HepG2 (cell line): ENCODE measurements at regions not wholly inside any gene's neighbourhood (a gene's known extent, or its start where the extent isn't known, plus 50 kb on each side); places are given as distances from the start of the nearest gene placed in this dataset.
A peak's percentile ranks its signal among the peaks of the same experiment; 100 is the strongest.

Source experiments
- ATAC-seq: fragments of 200-7000 bp; cut with Tn5 transposase; 3 replicates; pipeline ENCODE4 v1.9.1; 2020; ENCODE audit warnings: mild to moderate bottlenecking, moderate library complexity
- BruUV-seq: library from RNA; stranded (reverse); fragments of 400-500 nt; replicated peaks from 2 replicates; lab custom pipeline; 2021; lab: Mats Ljungman, UMichigan
- CTCF ChIA-PET: fragments of 300-600 bp; formaldehyde crosslinking; extraction: SDS; loops from one replicate; lab custom pipeline; 2021; ENCODE audit warnings: low total read pairs, inconsistent platforms, low intra/inter-chr PET ratio; lab: Yijun Ruan, JAX
- POLR2A ChIA-PET: fragments of 350-600 bp; sonication (Branson Sonifier 250); formaldehyde crosslinking; loops from one replicate; lab custom pipeline; 2020; ENCODE audit warnings: antibody characterized with exemption, inconsistent platforms; lab: Yijun Ruan, JAX
- DNase-seq: peaks from one replicate; pipeline ENCODE4 v3.0.0-alpha.2; 2015; ENCODE audit warnings: low spot score
- FAIRE-seq: peaks from 3 replicates; lab custom pipeline; 2011; peaks lifted over from hg19 to GRCh38; lab: Jason Lieb, UNC
- H2AFZ ChIP-seq: one replicate; pipeline ENCODE4 v1.6.1; 2011; ENCODE audit warnings: low read length, inconsistent platforms
- H3K27ac ChIP-seq: fragments of 300-600 bp; 3 replicates; pipeline ENCODE4 v1.8.0; 2011; ENCODE audit warnings: mixed run types, mild to moderate bottlenecking, mixed read lengths, low read length, inconsistent platforms; ENCODE audit not compliant: insufficient read depth; ENCODE audit errors: extremely low read length
- H3K27me3 ChIP-seq, 2 experiments: fragments of 200-600 bp in 1 of 2; 2 replicates in 1 of 2; 3 replicates in 1 of 2; pipeline versions ENCODE4 v1.6.0 to v1.8.0; 2011; ENCODE audit warnings: low read length in 2 of 2, mild to moderate bottlenecking in 2 of 2, moderate library complexity in 2 of 2, inconsistent platforms in 1 of 2; ENCODE audit not compliant: insufficient read depth in 2 of 2, control insufficient read depth in 1 of 2
- H3K36me3 ChIP-seq, 2 experiments: fragments of 200-600 bp in 1 of 2; replicated peaks in 1 of 2; 2 replicates in 1 of 2; 3 replicates in 1 of 2; pipeline versions ENCODE4 v1.5.1 to v1.8.0; 2011; ENCODE audit warnings: low read length in 2 of 2, inconsistent platforms in 1 of 2; ENCODE audit not compliant: insufficient read depth in 2 of 2, control insufficient read depth in 1 of 2
- H3K4me1 ChIP-seq: 2 replicates; pipeline ENCODE4 v1.5.1; 2012; ENCODE audit warnings: low read length, inconsistent platforms; ENCODE audit not compliant: insufficient read depth
- H3K4me2 ChIP-seq: 2 replicates; pipeline ENCODE4 v1.6.0; 2011; ENCODE audit warnings: low read depth, low read length, inconsistent platforms
- H3K4me3 ChIP-seq, 3 experiments: fragments of 200-600 bp in 1 of 3; sonication (generic), shearing (Covaris generic) in 1 of 3; replicated peaks in 1 of 3; 2 replicates each; pipeline ENCODE4 v1.5.1; 2011 to 2016; ENCODE audit warnings: low read length in 3 of 3, inconsistent platforms in 2 of 3, low read depth in 2 of 3, mild to moderate bottlenecking in 2 of 3, control low read depth in 1 of 3, mixed read lengths in 1 of 3; ENCODE audit not compliant: insufficient read depth in 1 of 3
- H3K79me2 ChIP-seq: one replicate; pipeline ENCODE4 v1.6.1; 2011; ENCODE audit warnings: low read length, inconsistent platforms; ENCODE audit not compliant: insufficient read depth
- H3K9ac ChIP-seq: 2 replicates; pipeline ENCODE4 v1.6.0; 2011; ENCODE audit warnings: mild to moderate bottlenecking, low read depth, low read length, inconsistent platforms; ENCODE audit not compliant: insufficient read depth
- H3K9me3 ChIP-seq: 2 replicates; pipeline ENCODE4 v1.5.1; 2012; ENCODE audit warnings: mild to moderate bottlenecking, low read length
- H4K20me1 ChIP-seq: 2 replicates; pipeline ENCODE4 v1.6.0; 2011; ENCODE audit warnings: inconsistent platforms, mild to moderate bottlenecking, low read length, moderate library complexity; ENCODE audit not compliant: insufficient read depth
- ATAD3A ChIP-seq: sonication (generic); formaldehyde crosslinking; IDR thresholded peaks from 2 replicates; pipeline ENCODE4 v1.4.0; 2020; ENCODE audit warnings: missing genetic modification reagents
- MIER2 ChIP-seq: IDR thresholded peaks from 2 replicates; pipeline ENCODE4 v1.6.1; 2016; ENCODE audit warnings: missing biosample characterization, missing genetic modification reagents
- NFE2L2 ChIP-seq: fragments of 150-350 bp; IDR thresholded peaks from 2 replicates; pipeline ENCODE4 v1.6.1; 2014; ENCODE audit warnings: low read length
- STAG1 ChIP-seq: sonication (generic); formaldehyde crosslinking; IDR thresholded peaks from 2 replicates; pipeline ENCODE4 v1.4.0; 2020; ENCODE audit warnings: missing genetic modification reagents
- ZNF543 ChIP-seq: sonication (generic); formaldehyde crosslinking; IDR thresholded peaks from 2 replicates; pipeline ENCODE4 v1.4.0; 2020; ENCODE audit warnings: mild to moderate bottlenecking, missing genetic modification reagents
- ZNF563 ChIP-seq: sonication (generic); formaldehyde crosslinking; IDR thresholded peaks from 2 replicates; pipeline ENCODE4 v1.8.0; 2022; ENCODE audit warnings: mild to moderate bottlenecking, moderate library complexity, missing genetic modification reagents
- ZNF878 ChIP-seq: sonication (generic); formaldehyde crosslinking; IDR thresholded peaks from 2 replicates; pipeline ENCODE4 v1.8.1; 2023; ENCODE audit warnings: mild to moderate bottlenecking, missing genetic modification reagents, moderate library complexity
- WGBS: methylation state at CpG from one replicate; pipeline ENCODE4 v1.1.6; 2017; ENCODE audit warnings: low lambda C conversion rate; 5-methylcytosine and 5-hydroxymethylcytosine counted together
- in situ Hi-C: cut with HindIII; loops from 2 replicates; pipeline ENCODE4 v1.10.0; 2017; ENCODE audit warnings: low pct_unique_long_range_greater_than_20kb; ENCODE audit not compliant: extremely low pct_ligation_motif_present
- intact Hi-C: fragments of 100-400 bp; cut with micrococcal nuclease; formaldehyde crosslinking; loops from one replicate; pipeline ENCODE4 v1.10.0; 2022; ENCODE audit not compliant: unreplicated experiment
- TF ChIP-seq, protein P1 (sequence below): sonication (generic); formaldehyde crosslinking; IDR thresholded peaks from 2 replicates; pipeline ENCODE4 v1.5.0; 2020; ENCODE audit warnings: mild to moderate bottlenecking, missing genetic modification reagents, moderate library complexity

GRCh38 chr2:54052825-54053718 lies 62.3 kb upstream of the ACYP2 start:
- in situ Hi-C loops: no loop called here
- Histone ChIP-seq H3K27ac (no peak overlapping the region), H3K9ac (no peak overlapping the region), H2AFZ (no peak overlapping the region), H3K9me3 (no peaks in the 10 kb centered on the region), H3K4me2 (no peak overlapping the region), H3K27me3 (no peaks in the 10 kb centered on the region), H3K4me1 (peaks cover 20% of the 10 kb centered on the region), H3K4me3 (no peak overlapping the region), H4K20me1 (no peaks in the 10 kb centered on the region), H3K79me2 (no peaks in the 10 kb centered on the region), H3K36me3 (no peaks in the 10 kb centered on the region)
- TF ChIP-seq ATAD3A (CRISPR knock-in tag) (no peak), STAG1 (CRISPR knock-in tag) (peak; percentile 45)
- TF ChIP-seq, protein P1, sequence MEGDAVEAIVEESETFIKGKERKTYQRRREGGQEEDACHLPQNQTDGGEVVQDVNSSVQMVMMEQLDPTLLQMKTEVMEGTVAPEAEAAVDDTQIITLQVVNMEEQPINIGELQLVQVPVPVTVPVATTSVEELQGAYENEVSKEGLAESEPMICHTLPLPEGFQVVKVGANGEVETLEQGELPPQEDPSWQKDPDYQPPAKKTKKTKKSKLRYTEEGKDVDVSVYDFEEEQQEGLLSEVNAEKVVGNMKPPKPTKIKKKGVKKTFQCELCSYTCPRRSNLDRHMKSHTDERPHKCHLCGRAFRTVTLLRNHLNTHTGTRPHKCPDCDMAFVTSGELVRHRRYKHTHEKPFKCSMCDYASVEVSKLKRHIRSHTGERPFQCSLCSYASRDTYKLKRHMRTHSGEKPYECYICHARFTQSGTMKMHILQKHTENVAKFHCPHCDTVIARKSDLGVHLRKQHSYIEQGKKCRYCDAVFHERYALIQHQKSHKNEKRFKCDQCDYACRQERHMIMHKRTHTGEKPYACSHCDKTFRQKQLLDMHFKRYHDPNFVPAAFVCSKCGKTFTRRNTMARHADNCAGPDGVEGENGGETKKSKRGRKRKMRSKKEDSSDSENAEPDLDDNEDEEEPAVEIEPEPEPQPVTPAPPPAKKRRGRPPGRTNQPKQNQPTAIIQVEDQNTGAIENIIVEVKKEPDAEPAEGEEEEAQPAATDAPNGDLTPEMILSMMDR (CRISPR knock-in tag): peak; percentile 33; the same call in 1 of the 2 replicates
- ChIA-PET POLR2A (interaction anchor here (2.2 kb wide), 1 partner anchor 9 kb away, joined by 13 read pairs; no protein-coding TSS in a partner anchor), CTCF (no interaction called here)
- WGBS: 91% methylated on average over 4 of the region's 4 CpGs
- no TSS peak for BruUV-seq
- DNase-seq (no peak), FAIRE-seq (no peak), ATAC-seq (peak; percentile 40)
- intact Hi-C loops: no loop called here

DNA sequence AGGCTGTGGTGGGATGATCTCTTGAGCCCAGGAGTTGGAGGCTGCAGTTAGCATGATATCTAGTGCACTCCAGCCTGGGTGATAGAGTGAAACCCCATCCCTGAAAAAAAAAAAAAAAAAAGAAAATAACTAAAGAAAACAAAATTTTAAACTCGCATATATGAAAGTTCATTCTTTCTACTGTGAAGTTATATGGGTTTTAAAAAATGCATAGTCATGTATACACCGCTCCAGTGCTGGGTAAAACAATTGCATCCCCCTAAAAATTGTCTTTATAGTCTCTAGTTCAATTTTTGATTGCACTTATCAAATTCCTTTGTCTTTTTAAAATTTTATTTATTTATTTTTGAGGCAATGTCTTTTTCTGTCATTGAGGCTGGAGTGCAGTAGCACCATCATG lies 65.0 kb upstream of the ACYP2 start:
- Histone ChIP-seq H3K36me3 (no peaks in the 10 kb centered on the region), H3K27ac (no peak overlapping the region), H2AFZ (no peak overlapping the region), H4K20me1 (no peaks in the 10 kb centered on the region), H3K27me3 (no peaks in the 10 kb centered on the region), H3K9me3 (peaks cover 5% of the 10 kb centered on the region), H3K4me1 (peaks cover 26% of the 10 kb centered on the region), H3K79me2 (no peaks in the 10 kb centered on the region), H3K4me3 (no peak overlapping the region), H3K9ac (no peak overlapping the region), H3K4me2 (no peak overlapping the region)
- ATAC-seq (no peak), DNase-seq (no peak), FAIRE-seq (no peak)
- BruUV-seq: no TSS peak
- no peak for TF ChIP-seq MIER2 (CRISPR knock-in tag)
- peak; percentile 69 for TF ChIP-seq NFE2L2
- no peak for TF ChIP-seq ZNF543 (CRISPR knock-in tag)
- no peak for TF ChIP-seq ZNF878 (CRISPR knock-in tag)
- no peak for TF ChIP-seq ZNF563 (CRISPR knock-in tag)
- CTCF ChIA-PET: no interaction called here
- in situ Hi-C loops (no loop called here), intact Hi-C loops (no loop called here)
- POLR2A ChIA-PET: no interaction called here
- WGBS: 98% methylated on average over 2 of the region's 2 CpGs
